ENCODE measurements at regions not wholly inside any gene's neighbourhood (a gene's known extent, or its start where the extent isn't known, plus 50 kb on each side); places are given as distances from the start of the nearest gene placed in this dataset.

GRCh38 chr2:9707008-9707407, 76.2 kb upstream of the YWHAQ start:
- TF ChIP-seq POLR2A (IDR thresholded peaks at IDR 0.05) = no peak
- TF ChIP-seq POLR2AphosphoS5 (IDR thresholded peaks at IDR 0.05) = no peak
- no peak for TF ChIP-seq CTCF (IDR thresholded peaks at IDR 0.05 in 8 of 11, conservative IDR thresholded peaks at IDR 0.05 in 3 of 11)

GRCh38 chr2:9707611-9708160, 76.9 kb upstream of the YWHAQ start:
- peaks cover 0 to 23% (median 7%) of the 10 kb centered on the region in 6 donors for H3K4me1 ChIP-seq
- H3K27ac ChIP-seq = no peak overlapping the region
- TF ChIP-seq CTCF (IDR thresholded peaks at IDR 0.05 in 8 of 11, conservative IDR thresholded peaks at IDR 0.05 in 3 of 11) (no peak), POLR2A (IDR thresholded peaks at IDR 0.05) (no peak), POLR2AphosphoS5 (IDR thresholded peaks at IDR 0.05) (no peak)
- WGBS, 5 donors = 83 to 89% (median 86%) methylated on average over 10 of the region's 10 CpGs
- peaks cover 0 to 5% (median 0%) of the 10 kb centered on the region in 8 donors for H3K9me3 ChIP-seq
- no peak for DNase-seq
- H3K4me3 ChIP-seq = no peak overlapping the region
- no peaks in the 10 kb centered on the region for H3K27me3 ChIP-seq (replicated peaks in 1 of 7)
- H3K36me3 ChIP-seq = no peaks in the 10 kb centered on the region
- intact Hi-C loops (cut with DNase I; ENCODE audit: low total_unique reads) = no loop called here

More at GRCh38 chr2:9707008-9707407, 76.2 kb upstream of the YWHAQ start:
- WGBS, 5 donors = 77 to 95% (median 91%) methylated on average over 6 of the region's 6 CpGs
- no peak for DNase-seq
- Histone ChIP-seq H3K27me3 (replicated peaks in 1 of 7) (no peaks in the 10 kb centered on the region), H3K27ac (no peak overlapping the region), H3K36me3 (no peaks in the 10 kb centered on the region), H3K4me3 (no peak overlapping the region), H3K4me1 (peaks cover 0 to 21% (median 7%) of the 10 kb centered on the region in 6 donors), H3K9me3 (peaks cover 0 to 5% (median 0%) of the 10 kb centered on the region in 8 donors)
- intact Hi-C loops (cut with DNase I; ENCODE audit: low total_unique reads) = no loop called here

- TF ChIP-seq CTCF (IDR thresholded peaks at IDR 0.05 in 8 of 11, conservative IDR thresholded peaks at IDR 0.05 in 3 of 11) = no peak
- TF ChIP-seq POLR2A (IDR thresholded peaks at IDR 0.05) = no peak
- TF ChIP-seq POLR2AphosphoS5 (IDR thresholded peaks at IDR 0.05) = no peak
- H3K27me3 ChIP-seq (replicated peaks in 1 of 7) = no peaks in the 10 kb centered on the region
Observed at GRCh38 chr2:9708683-9709538, 78.1 kb upstream of the YWHAQ start.

More at GRCh38 chr2:9708683-9709538, 78.1 kb upstream of the YWHAQ start:
- peaks cover 0 to 5% (median 0%) of the 10 kb centered on the region in 8 donors for H3K9me3 ChIP-seq
- H3K4me1 ChIP-seq = peaks cover 0 to 11% (median under 1%) of the 10 kb centered on the region in 6 donors
- H3K27ac ChIP-seq = no peak overlapping the region
- intact Hi-C loops (cut with DNase I; ENCODE audit: low total_unique reads) = no loop called here
- DNase-seq = no peak
- whole genome bisulfite sequencing, 5 donors = 65 to 78% (median 70%) methylated on average over 15 of the region's 15 CpGs
- H3K4me3 ChIP-seq = no peak overlapping the region
- H3K36me3 ChIP-seq = no peaks in the 10 kb centered on the region
